SK-N-SH (cell line): ENCODE measurements at regions not wholly inside any gene's neighbourhood (a gene's known extent, or its start where the extent isn't known, plus 50 kb on each side); places are given as distances from the start of the nearest gene placed in this dataset.
A peak's percentile ranks its signal among the peaks of the same experiment; 100 is the strongest.

ENCODE experiments used
- CTCF ChIA-PET: fragments of 300-600, 350-600 bp; formaldehyde crosslinking; extraction: SDS; loops from one replicate; lab custom pipeline; 2021; lab: Yijun Ruan, JAX
- POLR2A ChIA-PET: fragments of 350-600 bp; sonication (Branson Sonifier 250); formaldehyde crosslinking; extraction: SDS; loops from one replicate; lab custom pipeline; 2020; ENCODE audit warnings: antibody characterized with exemption, inconsistent platforms; lab: Yijun Ruan, JAX
- DNase-seq: peaks from one replicate; pipeline ENCODE4 v3.0.0; 2012
- H2AFZ ChIP-seq: fragments of 200-600 bp; sonication (generic); 2 replicates; pipeline ENCODE4 v1.8.1; 2016; ENCODE audit warnings: antibody characterized with exemption, mild to moderate bottlenecking, low read depth
- H3F3A ChIP-seq: fragments of 200-600 bp; sonication (generic); replicated peaks from 2 replicates; pipeline ENCODE3; 2016; ENCODE audit warnings: antibody characterized with exemption, mild to moderate bottlenecking; ENCODE audit not compliant: insufficient read depth
- H3K27ac ChIP-seq, 2 experiments: fragments of 200-500 bp in 1 of 2; fragments of 200-600 bp in 1 of 2; sonication (Bioruptor generic) in 1 of 2; sonication (generic), shearing (Covaris generic) in 1 of 2; 2 replicates each; pipeline versions ENCODE4 v1.5.1 to v1.6.1; 2014 to 2016; ENCODE audit warnings: low read depth in 2 of 2, inconsistent platforms in 1 of 2, low read length in 1 of 2, mild to moderate bottlenecking in 1 of 2, mixed read lengths in 1 of 2
- H3K27me3 ChIP-seq: fragments of 200-600 bp; sonication (generic), shearing (Covaris generic); 2 replicates; pipeline ENCODE4 v1.6.1; 2016; ENCODE audit warnings: mixed run types; ENCODE audit not compliant: insufficient read depth
- H3K36me3 ChIP-seq, 2 experiments: fragments of 200-500 bp in 1 of 2; fragments of 200-600 bp in 1 of 2; sonication (Bioruptor generic) in 1 of 2; sonication (generic) in 1 of 2; replicated peaks in 1 of 2; 2 replicates each; pipeline versions ENCODE3 to v1.5.1; 2014 to 2016; ENCODE audit warnings: low read length in 1 of 2, mild to moderate bottlenecking in 1 of 2; ENCODE audit not compliant: insufficient read depth in 2 of 2, control insufficient read depth in 1 of 2
- H3K4me1 ChIP-seq, 2 experiments: fragments of 200-500 bp in 1 of 2; fragments of 200-600 bp in 1 of 2; sonication (Bioruptor generic) in 1 of 2; sonication (generic), shearing (Covaris generic) in 1 of 2; 2 replicates each; pipeline versions ENCODE4 v1.5.1 to v1.6.1; 2014 to 2016; ENCODE audit warnings: low read depth in 1 of 2, low read length in 1 of 2, mixed run types in 1 of 2; ENCODE audit not compliant: insufficient read depth in 2 of 2, control insufficient read depth in 1 of 2
- H3K4me2 ChIP-seq: fragments of 200-600 bp; sonication (generic), shearing (Covaris generic); 2 replicates; pipeline ENCODE4 v1.6.1; 2017; ENCODE audit warnings: mixed run types
- H3K4me3 ChIP-seq, 2 experiments: fragments of 200-500 bp in 1 of 2; fragments of 200-600 bp in 1 of 2; sonication (Bioruptor generic) in 1 of 2; sonication (generic), shearing (Covaris generic) in 1 of 2; 2 replicates each; pipeline versions ENCODE4 v1.5.1 to v1.8.1; 2014 to 2016; ENCODE audit warnings: low read depth in 2 of 2, inconsistent platforms in 1 of 2, low read length in 1 of 2, mild to moderate bottlenecking in 1 of 2, mixed read lengths in 1 of 2, moderate library complexity in 1 of 2
- H3K79me2 ChIP-seq: fragments of 200-600 bp; sonication (generic); 2 replicates; pipeline ENCODE4 v1.8.1; 2017; ENCODE audit warnings: mild to moderate bottlenecking; ENCODE audit not compliant: insufficient read depth
- H3K9ac ChIP-seq: fragments of 200-600 bp; sonication (generic); 2 replicates; pipeline ENCODE4 v1.6.1; 2017; ENCODE audit warnings: mixed run types
- H3K9me2 ChIP-seq: fragments of 200-600 bp; sonication (generic); 2 replicates; pipeline ENCODE4 v1.6.1; 2017; ENCODE audit warnings: mixed run types
- H3K9me3 ChIP-seq: fragments of 200-600 bp; sonication (generic); 2 replicates; pipeline ENCODE4 v1.6.1; 2017; ENCODE audit warnings: mixed run types, mild to moderate bottlenecking, moderate library complexity
- H4K20me1 ChIP-seq: fragments of 200-600 bp; sonication (generic); 2 replicates; pipeline ENCODE4 v1.6.1; 2017; ENCODE audit warnings: mild to moderate bottlenecking, mixed run types; ENCODE audit not compliant: insufficient read depth
- CTCF ChIP-seq: fragments of 200-600 bp; sonication (generic); IDR thresholded peaks from 2 replicates; pipeline ENCODE4 v1.6.1; 2017; ENCODE audit warnings: antibody characterized with exemption, mild to moderate bottlenecking, moderate library complexity
- FOXJ3 ChIP-seq: sonication (generic); formaldehyde crosslinking; IDR thresholded peaks from 2 replicates; pipeline ENCODE4 v1.5.1; 2020; ENCODE audit warnings: mild to moderate bottlenecking, missing genetic modification reagents
- FOXM1 ChIP-seq: IDR thresholded peaks from 2 replicates; pipeline ENCODE4 v1.4.0; 2012; ENCODE audit warnings: low read depth, mild to moderate bottlenecking
- GABPA ChIP-seq: IDR thresholded peaks from 2 replicates; pipeline ENCODE4 v1.4.0; 2012; ENCODE audit warnings: low read depth, mild to moderate bottlenecking
- JUND ChIP-seq: IDR thresholded peaks from 2 replicates; pipeline ENCODE4 v1.4.0; 2012
- NFIC ChIP-seq: IDR thresholded peaks from 2 replicates; pipeline ENCODE4 v1.4.0; 2012; ENCODE audit warnings: borderline replicate concordance
- NRF1 ChIP-seq: IDR thresholded peaks from 2 replicates; pipeline ENCODE4 v1.6.1; 2012; ENCODE audit warnings: low read depth, mild to moderate bottlenecking, low read length
- RAD21 ChIP-seq: IDR thresholded peaks from 2 replicates; pipeline ENCODE4 v1.6.1; 2012; ENCODE audit warnings: mild to moderate bottlenecking, low read length
- RCOR1 ChIP-seq: fragments of 150-350 bp; IDR thresholded peaks from 2 replicates; pipeline ENCODE4 v1.6.1; 2017; ENCODE audit warnings: antibody characterized with exemption, low read length
- REST ChIP-seq: IDR thresholded peaks from 2 replicates; pipeline ENCODE4 v1.6.1; 2012; ENCODE audit warnings: mild to moderate bottlenecking, low read depth, low read length, moderate library complexity
- RFX5 ChIP-seq: IDR thresholded peaks from 2 replicates; pipeline ENCODE4 v1.6.1; 2012; ENCODE audit warnings: mild to moderate bottlenecking, improper control_type of control experiment, low read length
- RXRA ChIP-seq: IDR thresholded peaks from 2 replicates; pipeline ENCODE4 v1.4.0; 2012; ENCODE audit warnings: low read depth, mild to moderate bottlenecking, borderline replicate concordance
- SIN3A ChIP-seq: IDR thresholded peaks from 2 replicates; pipeline ENCODE4 v1.6.1; 2012; ENCODE audit warnings: low read depth, mild to moderate bottlenecking, low read length, moderate library complexity, borderline replicate concordance
- SMC3 ChIP-seq: IDR thresholded peaks from 2 replicates; pipeline ENCODE4 v1.6.1; 2012; ENCODE audit warnings: low read depth, low read length, improper control_type of control experiment
- TAF1 ChIP-seq: IDR thresholded peaks from 2 replicates; pipeline ENCODE4 v1.6.1; 2012; ENCODE audit warnings: low read depth, mild to moderate bottlenecking, low read length, moderate library complexity, borderline replicate concordance
- TCF12 ChIP-seq: IDR thresholded peaks from 2 replicates; pipeline ENCODE4 v1.4.0; 2012
- USF1 ChIP-seq: IDR thresholded peaks from 2 replicates; pipeline ENCODE4 v1.4.0; 2012; ENCODE audit warnings: low read depth, borderline replicate concordance
- USF2 ChIP-seq: fragments of 150-350 bp; IDR thresholded peaks from 2 replicates; pipeline ENCODE4 v1.6.1; 2017; ENCODE audit warnings: antibody characterized with exemption, low read length, low read depth, borderline replicate concordance
- ZBTB33 ChIP-seq: IDR thresholded peaks from 2 replicates; pipeline ENCODE4 v1.4.0; 2012; ENCODE audit warnings: low read depth, borderline replicate concordance
- WGBS: methylation state at CpG from one replicate; pipeline ENCODE4 v1.1.6; 2017; ENCODE audit warnings: low lambda C conversion rate; 5-methylcytosine and 5-hydroxymethylcytosine counted together

- H3F3A ChIP-seq = peaks cover 4% of the 10 kb centered on the region
- H3K27me3 ChIP-seq = no peaks in the 10 kb centered on the region
- H3K27ac ChIP-seq = peak overlapping the region in 1 of 2 experiments; percentile 51; a peak in 2 of 4 replicates
- no peak for TF ChIP-seq RAD21
- no peak for TF ChIP-seq SMC3
- TF ChIP-seq RFX5 = no peak
- TF ChIP-seq REST = no peak
- TF ChIP-seq TAF1 = no peak
- no peak for TF ChIP-seq SIN3A
- no peak for TF ChIP-seq RCOR1
- TF ChIP-seq FOXJ3 (CRISPR knock-in tag) = no peak
- no peak for TF ChIP-seq NFIC
- peaks cover 0 to 7% of the 10 kb centered on the region in 2 experiments; a peak in 1 of 4 replicates for H3K4me1 ChIP-seq
- H3K9ac ChIP-seq = no peak overlapping the region; the same call in 1 of the 2 replicates
- ChIA-PET CTCF (interaction anchor here (0.9 to 1.5 kb wide), 3 partner anchors 32 to 400 kb away, joined by 3 to 4 read pairs (median 3); no protein-coding TSS in a partner anchor), POLR2A (no interaction called here)
- H2AFZ ChIP-seq = peak overlapping the region; percentile 29; the same call in 1 of the 2 replicates
- DNase-seq = no peak
- no peaks in the 10 kb centered on the region for H3K9me2 ChIP-seq
- no peaks in the 10 kb centered on the region for H3K79me2 ChIP-seq
- no peaks in the 10 kb centered on the region for H4K20me1 ChIP-seq
- 0 out of 2 replicates have a peak overlapping the region, but pooled peaks have one; percentile 16 for H3K4me2 ChIP-seq
- no peak overlapping the region for H3K4me3 ChIP-seq
- no peaks in the 10 kb centered on the region for H3K9me3 ChIP-seq
- no peaks in the 10 kb centered on the region for H3K36me3 ChIP-seq
- 29% methylated on average over 2 of the region's 2 CpGs for WGBS
Observed at GRCh38 chr2:226403369-226403768, 396.3 kb downstream of the IRS1 start.

- H3K9ac ChIP-seq = no peak overlapping the region
- H3F3A ChIP-seq = peaks cover 4% of the 10 kb centered on the region
- ChIA-PET CTCF (no interaction called here), POLR2A (no interaction called here)
- no peaks in the 10 kb centered on the region for H3K36me3 ChIP-seq
- H3K9me3 ChIP-seq = no peaks in the 10 kb centered on the region
- no peak overlapping the region for H3K4me2 ChIP-seq
- H3K4me1 ChIP-seq = peaks cover 0 to 3% of the 10 kb centered on the region in 2 experiments; a peak in 1 of 4 replicates
- no peak for DNase-seq
- WGBS = 35% methylated on average over 1 of the region's 1 CpG
- no peaks in the 10 kb centered on the region for H3K79me2 ChIP-seq
- H3K27ac ChIP-seq = no peak overlapping the region
- no peaks in the 10 kb centered on the region for H3K9me2 ChIP-seq
- TF ChIP-seq ZBTB33 (no peak), RXRA (no peak), TCF12 (no peak), SIN3A (no peak), NRF1 (no peak), USF1 (no peak), FOXM1 (no peak), TAF1 (no peak), RCOR1 (no peak), NFIC (no peak), USF2 (no peak), CTCF (no peak), GABPA (no peak), RFX5 (no peak), JUND (no peak)
- no peak overlapping the region for H2AFZ ChIP-seq
- no peaks in the 10 kb centered on the region for H4K20me1 ChIP-seq
- H3K4me3 ChIP-seq = no peak overlapping the region
- H3K27me3 ChIP-seq = no peaks in the 10 kb centered on the region
Observed at GRCh38 chr2:226399006-226399405, 400.6 kb downstream of the IRS1 start.
